Liver (tissue), 3 donors: ENCODE measurements at regions not wholly inside any gene's neighbourhood (a gene's known extent, or its start where the extent isn't known, plus 50 kb on each side); places are given as distances from the start of the nearest gene placed in this dataset.

Experiments
- ATF3 ChIP-seq: IDR thresholded peaks from 2 replicates; pipeline ENCODE4 v1.6.1; 2016; ENCODE audit warnings: antibody characterized with exemption
- CTCF ChIP-seq: fragments of 150-350 bp; IDR thresholded peaks from 2 replicates; pipeline ENCODE4 v1.5.1; 2017; ENCODE audit warnings: improper control_type of control experiment, low read depth, low read length; ENCODE audit not compliant: missing input control
- FOXA1 ChIP-seq: IDR thresholded peaks from 2 replicates; pipeline ENCODE4 v1.6.1; 2016; ENCODE audit warnings: antibody characterized with exemption
- FOXA2 ChIP-seq: IDR thresholded peaks from 2 replicates; pipeline ENCODE4 v1.6.1; 2016; ENCODE audit warnings: antibody characterized with exemption
- GABPA ChIP-seq, 2 donors: IDR thresholded peaks in 1 of 2; conservative IDR thresholded peaks in 1 of 2; 2 replicates each; pipeline ENCODE4 v1.6.1; 2016; ENCODE audit warnings: antibody characterized with exemption in 2 of 2, mild to moderate bottlenecking in 1 of 2, moderate library complexity in 1 of 2
- HNF4G ChIP-seq: IDR thresholded peaks from 2 replicates; pipeline ENCODE4 v1.6.1; 2016; ENCODE audit warnings: antibody characterized with exemption
- JUND ChIP-seq, 2 donors: IDR thresholded peaks; 2 replicates each; pipeline ENCODE4 v1.6.1; 2016; ENCODE audit warnings: antibody characterized with exemption in 2 of 2
- MAX ChIP-seq: IDR thresholded peaks from 2 replicates; pipeline ENCODE4 v1.6.1; 2016; ENCODE audit warnings: antibody characterized with exemption
- RAD21 ChIP-seq, 2 donors: IDR thresholded peaks; 2 replicates each; pipeline ENCODE4 v1.6.1; 2016; ENCODE audit warnings: antibody characterized with exemption in 2 of 2, mild to moderate bottlenecking in 2 of 2
- REST ChIP-seq: IDR thresholded peaks from 2 replicates; pipeline ENCODE4 v1.6.1; 2016; ENCODE audit warnings: antibody characterized with exemption, mild to moderate bottlenecking
- SP1 ChIP-seq: IDR thresholded peaks from 2 replicates; pipeline ENCODE4 v1.6.1; 2018; ENCODE audit warnings: antibody characterized with exemption, mild to moderate bottlenecking
- TAF1 ChIP-seq: conservative IDR thresholded peaks from 2 replicates; pipeline ENCODE4 v1.6.1; 2016; ENCODE audit warnings: antibody characterized with exemption, mild to moderate bottlenecking
- YY1 ChIP-seq: IDR thresholded peaks from 2 replicates; pipeline ENCODE4 v1.6.1; 2016; ENCODE audit warnings: antibody characterized with exemption, mild to moderate bottlenecking
- ZBTB33 ChIP-seq: IDR thresholded peaks from 2 replicates; pipeline ENCODE4 v1.6.1; 2016; ENCODE audit warnings: antibody characterized with exemption
- donor health status: healthy.
- donor health status: healthy.

- TF ChIP-seq FOXA2 (no peak), CTCF (no peak), MAX (no peak), RAD21 (IDR thresholded peaks at IDR 0.05) (no peak), JUND (IDR thresholded peaks at IDR 0.05) (no peak), HNF4G (no peak), SP1 (no peak), REST (no peak), TAF1 (no peak), ZBTB33 (no peak), ATF3 (no peak), YY1 (no peak), GABPA (IDR thresholded peaks at IDR 0.05 in 1 of 2, conservative IDR thresholded peaks at IDR 0.05 in 1 of 2) (no peak), FOXA1 (no peak)
These were observed 492.7 kb upstream of the MGAT4C start for GRCh38 chr12:86748894-86749293.
